NB4 (cell line): ENCODE measurements at regions not wholly inside any gene's neighbourhood (a gene's known extent, or its start where the extent isn't known, plus 50 kb on each side); places are given as distances from the start of the nearest gene placed in this dataset.

Source experiments
- CTCF ChIP-seq: IDR thresholded peaks from one replicate; pipeline ENCODE4 v1.5.1; 2012; ENCODE audit warnings: low read depth, low read length
- MAX ChIP-seq: IDR thresholded peaks from 2 replicates; pipeline ENCODE4 v1.6.1; 2011; ENCODE audit warnings: low read depth, low read length
- MYC ChIP-seq: IDR thresholded peaks from 2 replicates; pipeline ENCODE4 v1.6.1; 2011; ENCODE audit warnings: low read depth, low read length
- POLR2A ChIP-seq: IDR thresholded peaks from 2 replicates; pipeline ENCODE4 v1.6.1; 2011; ENCODE audit warnings: mild to moderate bottlenecking; ENCODE audit not compliant: insufficient read length; ENCODE audit errors: extremely low read depth

DNA sequence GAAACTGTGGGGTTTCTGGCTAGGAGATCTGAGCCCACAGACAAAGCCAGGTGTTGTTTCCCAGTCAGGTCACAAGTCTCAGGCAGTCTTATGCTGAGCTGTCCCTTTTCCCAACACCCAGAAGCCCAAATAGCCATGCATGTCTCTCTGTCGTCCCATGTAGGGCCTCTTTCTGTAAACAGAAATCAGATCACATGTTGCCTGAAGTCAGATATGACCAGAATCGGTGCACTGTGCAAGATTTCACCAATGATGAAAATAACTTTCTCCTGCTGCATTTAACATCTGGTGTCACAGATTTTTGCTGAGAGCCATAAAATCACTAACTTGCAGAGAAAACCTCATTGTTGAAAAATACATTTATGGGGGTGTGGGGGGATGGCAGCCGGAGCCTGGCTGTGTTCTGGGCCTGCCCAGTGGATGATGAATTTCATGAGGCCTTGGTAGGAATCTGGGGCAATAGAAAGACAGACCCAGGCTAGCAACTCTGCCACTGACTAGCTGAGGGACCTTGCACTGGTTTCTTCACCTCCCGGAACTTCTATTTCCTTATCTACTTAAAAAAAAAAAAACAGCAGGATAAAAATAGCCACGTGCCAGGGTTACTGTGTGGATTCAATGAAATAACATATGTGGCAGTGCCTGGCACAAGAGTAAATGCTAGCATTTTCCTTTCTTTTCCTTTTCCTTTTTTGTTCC, 158.8 kb upstream of the NFIA start:
- TF ChIP-seq CTCF: no peak
- TF ChIP-seq POLR2A: no peak
- no peak for TF ChIP-seq MYC
- TF ChIP-seq MAX: no peak
